RWPE2 (cell line): ENCODE measurements at regions not wholly inside any gene's neighbourhood (a gene's known extent, or its start where the extent isn't known, plus 50 kb on each side); places are given as distances from the start of the nearest gene placed in this dataset.

Source experiments
- ATAC-seq: fragments of 200-7000 bp; cut with Tn5 transposase; 3 replicates; pipeline ENCODE4 v1.9.1; 2021; ENCODE audit warnings: low read depth
- DNase-seq: peaks from one replicate; pipeline ENCODE4 v3.0.0-alpha.2; 2020; ENCODE audit warnings: low spot score
- H3K27ac ChIP-seq: fragments of 450-650 bp; 2 replicates; pipeline ENCODE4 v1.5.1; 2017; ENCODE audit warnings: mild to moderate bottlenecking; ENCODE audit not compliant: poor library complexity, severe bottlenecking
- H3K27me3 ChIP-seq: fragments of 250-450 bp; sonication (Bioruptor Pico); 2 replicates; pipeline ENCODE4 v1.5.1; 2021; ENCODE audit warnings: mild to moderate bottlenecking, moderate library complexity; ENCODE audit not compliant: insufficient read depth, poor library complexity, severe bottlenecking
- H3K36me3 ChIP-seq: fragments of 250-450 bp; sonication (Bioruptor Pico); 2 replicates; pipeline ENCODE4 v1.5.1; 2020; ENCODE audit warnings: low read depth, mild to moderate bottlenecking, moderate library complexity
- H3K4me1 ChIP-seq: fragments of 250-450 bp; sonication (Bioruptor Pico); 2 replicates; pipeline ENCODE4 v1.5.1; 2021; ENCODE audit warnings: mild to moderate bottlenecking, moderate library complexity; ENCODE audit not compliant: insufficient read depth, poor library complexity, severe bottlenecking
- H3K4me3 ChIP-seq: fragments of 250-450 bp; sonication (Bioruptor Pico); 2 replicates; pipeline ENCODE4 v1.5.1; 2021; ENCODE audit warnings: mild to moderate bottlenecking, moderate library complexity; ENCODE audit not compliant: severe bottlenecking
- H3K9me3 ChIP-seq: fragments of 250-450 bp; sonication (Bioruptor Pico); 2 replicates; pipeline ENCODE4 v1.5.1; 2021; ENCODE audit warnings: mild to moderate bottlenecking, moderate library complexity; ENCODE audit not compliant: severe bottlenecking
- CTCF ChIP-seq: fragments of 450-650 bp; IDR thresholded peaks from one replicate; pipeline ENCODE4 v1.5.1; 2017; ENCODE audit warnings: mild to moderate bottlenecking, moderate library complexity; ENCODE audit not compliant: poor library complexity, severe bottlenecking

DNA sequence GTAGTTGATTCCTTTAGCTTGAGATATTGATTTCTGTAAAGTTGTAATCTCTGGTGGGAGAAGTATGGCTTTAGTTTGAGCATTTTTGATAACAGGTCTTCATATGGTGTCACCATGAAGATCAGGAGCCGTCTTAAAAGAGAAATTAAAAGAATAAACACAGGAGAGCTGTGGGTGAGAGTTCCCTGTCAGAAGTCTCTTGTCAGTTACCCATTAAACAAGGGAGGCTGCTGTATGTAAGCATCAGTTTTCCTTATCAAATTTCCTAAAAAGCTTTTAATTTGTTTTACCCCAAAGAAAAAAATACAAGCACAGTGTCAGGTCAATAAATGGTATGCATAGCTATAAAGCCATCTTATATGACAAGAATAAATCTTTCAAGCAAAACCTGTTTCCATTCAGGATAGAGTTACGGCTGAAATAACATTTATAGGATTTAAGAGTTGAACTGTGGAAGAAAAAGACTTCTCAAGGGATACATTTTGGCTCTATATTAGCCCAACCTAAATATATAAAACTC, 767.5 kb downstream of the JRKL start:
- Histone ChIP-seq H3K27me3 (no peaks in the 10 kb centered on the region), H3K9me3 (no peaks in the 10 kb centered on the region), H3K4me1 (no peaks in the 10 kb centered on the region), H3K36me3 (no peaks in the 10 kb centered on the region), H3K4me3 (no peak overlapping the region), H3K27ac (no peak overlapping the region)
- DNase-seq, result no peak
- no peak for ATAC-seq
- TF ChIP-seq CTCF, result no peak

DNA sequence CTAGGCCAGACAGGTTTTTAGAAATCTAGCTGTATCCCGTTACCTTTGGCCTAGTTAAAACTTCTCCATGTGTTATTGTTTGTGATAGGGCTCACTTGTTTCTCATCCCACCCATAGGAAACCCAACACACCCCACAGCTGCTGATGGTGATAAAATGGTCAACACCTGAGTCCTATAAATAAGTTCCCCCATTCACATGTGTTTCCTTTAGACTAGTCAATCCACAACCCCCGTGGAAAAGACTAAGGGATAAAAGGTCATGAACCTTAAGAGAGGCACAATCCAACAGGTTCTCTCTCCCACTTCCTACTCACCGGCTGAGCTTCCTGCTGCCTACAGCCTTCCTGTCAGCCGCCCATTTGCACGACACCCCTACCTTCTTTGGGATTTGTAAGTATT, 768.4 kb downstream of the JRKL start:
- no peaks in the 10 kb centered on the region for H3K4me1 ChIP-seq
- DNase-seq, result no peak
- H3K36me3 ChIP-seq, result no peaks in the 10 kb centered on the region
- no peaks in the 10 kb centered on the region for H3K9me3 ChIP-seq
- no peak for ATAC-seq
- no peak for TF ChIP-seq CTCF
- H3K27me3 ChIP-seq, result no peaks in the 10 kb centered on the region
- no peak overlapping the region for H3K27ac ChIP-seq
- H3K4me3 ChIP-seq, result no peak overlapping the region

- H3K4me3 ChIP-seq, result no peak overlapping the region
- H3K27me3 ChIP-seq, result peaks cover 6% of the 10 kb centered on the region
- ATAC-seq (no peak), DNase-seq (no peak)
- no peaks in the 10 kb centered on the region for H3K4me1 ChIP-seq
- no peaks in the 10 kb centered on the region for H3K36me3 ChIP-seq
- H3K9me3 ChIP-seq, result no peaks in the 10 kb centered on the region
- TF ChIP-seq CTCF, result no peak
- no peak overlapping the region for H3K27ac ChIP-seq
Measured at GRCh38 chr11:97163631-97164191, 773.9 kb downstream of the JRKL start.

- Histone ChIP-seq H3K27me3 (peaks cover 2% of the 10 kb centered on the region), H3K9me3 (no peaks in the 10 kb centered on the region), H3K4me1 (no peaks in the 10 kb centered on the region), H3K27ac (no peak overlapping the region), H3K36me3 (no peaks in the 10 kb centered on the region), H3K4me3 (no peak overlapping the region)
- no peak; the same call in 2 of the 3 replicates for ATAC-seq
- TF ChIP-seq CTCF, result no peak
- no peak for DNase-seq
Measured at GRCh38 chr11:97201743-97202612, 812.2 kb downstream of the JRKL start.
